ENCODE measurements at regions not wholly inside any gene's neighbourhood (a gene's known extent, or its start where the extent isn't known, plus 50 kb on each side); places are given as distances from the start of the nearest gene placed in this dataset.
"Not testable (repeated sequence)": the region's sequence is repeated elsewhere in the genome, so short reads cannot be mapped to it uniquely, and the experiment has no call there.

DNA sequence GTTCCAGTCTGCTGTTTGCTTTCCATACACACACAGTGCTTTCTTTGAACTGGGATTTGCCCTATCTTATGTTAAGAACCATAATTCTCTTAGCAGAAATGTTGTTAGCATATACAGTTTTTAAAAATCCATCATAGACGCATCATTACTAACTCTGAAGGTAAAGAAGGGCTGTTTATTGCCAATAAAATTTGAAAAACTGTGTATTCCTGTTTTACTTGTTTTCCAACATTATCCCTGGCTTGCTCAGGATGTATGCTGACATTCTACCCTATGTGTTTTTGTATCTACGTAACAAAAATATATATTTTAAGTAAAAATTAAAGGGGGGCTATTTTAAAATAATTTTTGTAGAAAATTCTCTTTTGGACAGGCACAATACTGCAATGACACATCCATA, 857.2 kb downstream of the BRINP3 start:
- Histone ChIP-seq H3K27ac (replicated peaks) (no peak overlapping the region), H3K4me3 (no peak overlapping the region), H3K9me3 (replicated peaks) (peaks cover 6% of the 10 kb centered on the region), H3K36me3 (no peaks in the 10 kb centered on the region), H3K27me3 (ENCODE audit: low read depth) (no peaks in the 10 kb centered on the region), H3K4me1 (no peaks in the 10 kb centered on the region)
- intact Hi-C loops (cut with micrococcal nuclease), result no loop called here
- no peak for TF ChIP-seq CTCF (IDR thresholded peaks at IDR 0.05; ENCODE audit: borderline replicate concordance)
- DNase-seq, result no peak

DNA sequence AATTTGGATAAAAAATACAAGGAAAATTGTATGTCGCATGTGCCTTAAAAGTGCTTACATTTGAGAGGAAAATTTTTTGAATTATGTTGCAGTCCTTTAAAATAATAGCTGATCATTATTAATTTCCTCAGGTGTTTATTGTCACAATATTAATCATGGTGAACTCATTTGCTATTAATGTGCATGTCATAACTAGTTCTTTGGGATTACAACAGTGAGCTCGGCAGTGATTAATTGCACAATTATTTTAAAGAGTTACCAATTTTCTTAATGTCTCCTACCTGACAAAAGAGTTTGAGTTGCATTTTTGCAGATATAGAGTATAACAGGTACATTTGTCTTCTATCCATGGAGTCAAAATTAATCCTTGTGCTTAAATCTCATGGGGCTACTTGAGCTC, 854.3 kb downstream of the BRINP3 start:
- Histone ChIP-seq H3K36me3 (no peaks in the 10 kb centered on the region), H3K27me3 (ENCODE audit: low read depth) (no peaks in the 10 kb centered on the region), H3K9me3 (replicated peaks) (peaks cover 2% of the 10 kb centered on the region), H3K4me3 (no peak overlapping the region), H3K4me1 (no peaks in the 10 kb centered on the region), H3K27ac (replicated peaks) (no peak overlapping the region)
- TF ChIP-seq CTCF (IDR thresholded peaks at IDR 0.05; ENCODE audit: borderline replicate concordance), result no peak
- intact Hi-C loops (cut with micrococcal nuclease), result no loop called here
- no peak for DNase-seq

DNA sequence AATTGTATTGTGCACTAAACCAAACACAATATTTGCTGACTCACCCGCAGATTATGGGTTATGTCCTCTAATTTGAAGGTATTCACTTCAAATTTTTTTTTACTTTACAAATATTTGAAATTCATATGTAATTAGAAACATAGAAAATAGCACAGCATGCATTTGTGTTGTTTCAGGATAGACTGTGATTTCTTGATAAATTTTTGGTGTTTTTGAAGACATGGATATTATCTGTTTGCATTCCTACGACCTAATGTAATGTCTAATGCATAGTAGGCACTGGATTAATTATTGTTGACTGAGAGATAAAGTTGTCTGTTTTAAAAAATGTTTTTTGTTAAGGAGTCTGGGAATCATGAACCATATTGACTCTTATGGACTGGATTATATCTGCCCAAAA, 850.2 kb downstream of the BRINP3 start:
- DNase-seq, result no peak
- Histone ChIP-seq H3K27me3 (ENCODE audit: low read depth) (no peaks in the 10 kb centered on the region), H3K4me1 (no peaks in the 10 kb centered on the region), H3K27ac (replicated peaks) (no peak overlapping the region), H3K36me3 (no peaks in the 10 kb centered on the region), H3K9me3 (replicated peaks) (no peaks in the 10 kb centered on the region), H3K4me3 (no peak overlapping the region)
- TF ChIP-seq CTCF (IDR thresholded peaks at IDR 0.05; ENCODE audit: borderline replicate concordance), result no peak
- intact Hi-C loops (cut with micrococcal nuclease), result no loop called here

GRCh38 chr1:189628857-189629256, 848.8 kb downstream of the BRINP3 start:
- intact Hi-C loops (cut with micrococcal nuclease), result no loop called here
- TF ChIP-seq CTCF (IDR thresholded peaks at IDR 0.05; ENCODE audit: borderline replicate concordance), result no peak
- no peak for DNase-seq
- Histone ChIP-seq H3K4me3 (no peak overlapping the region), H3K9me3 (replicated peaks) (no peaks in the 10 kb centered on the region), H3K27me3 (ENCODE audit: low read depth) (no peaks in the 10 kb centered on the region), H3K27ac (replicated peaks) (no peak overlapping the region), H3K36me3 (no peaks in the 10 kb centered on the region), H3K4me1 (no peaks in the 10 kb centered on the region)

DNA sequence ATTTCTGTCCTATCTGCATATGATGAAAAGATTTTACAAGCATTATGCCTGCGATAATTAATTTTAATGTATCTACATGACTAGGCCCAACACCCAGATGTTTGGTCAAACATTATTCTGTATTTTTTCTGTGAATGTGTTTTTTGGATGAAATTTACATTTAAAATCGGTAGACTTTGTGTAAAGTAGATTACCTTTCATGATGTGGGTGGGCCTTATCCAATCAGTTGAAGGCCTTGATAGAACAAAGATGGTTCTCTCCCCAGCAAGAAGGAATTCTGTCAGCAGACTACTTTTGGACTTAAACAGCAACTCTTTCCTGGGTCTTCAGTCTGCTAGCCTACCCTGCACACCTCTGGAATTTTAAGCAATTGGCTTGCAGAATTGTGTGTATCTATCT, 844.0 kb downstream of the BRINP3 start:
- H3K9me3 ChIP-seq (replicated peaks), result peaks cover 3% of the 10 kb centered on the region
- no peak for DNase-seq
- no peak for TF ChIP-seq CTCF (IDR thresholded peaks at IDR 0.05; ENCODE audit: borderline replicate concordance)
- intact Hi-C loops (cut with micrococcal nuclease), result no loop called here
- H3K4me1 ChIP-seq, result no peaks in the 10 kb centered on the region
- H3K27ac ChIP-seq (replicated peaks), result no peak overlapping the region
- H3K4me3 ChIP-seq, result no peak overlapping the region
- H3K36me3 ChIP-seq, result no peaks in the 10 kb centered on the region
- H3K27me3 ChIP-seq (ENCODE audit: low read depth), result no peaks in the 10 kb centered on the region

- H3K9me3 ChIP-seq (replicated peaks), result peaks cover 3% of the 10 kb centered on the region
- intact Hi-C loops (cut with micrococcal nuclease), result no loop called here
- H3K27ac ChIP-seq (replicated peaks), result no peak overlapping the region
- no peaks in the 10 kb centered on the region for H3K27me3 ChIP-seq (ENCODE audit: low read depth)
- H3K36me3 ChIP-seq, result no peaks in the 10 kb centered on the region
- DNase-seq, result no peak
- TF ChIP-seq CTCF (IDR thresholded peaks at IDR 0.05; ENCODE audit: borderline replicate concordance), result no peak
- H3K4me3 ChIP-seq, result no peak overlapping the region
- no peaks in the 10 kb centered on the region for H3K4me1 ChIP-seq
Observed at GRCh38 chr1:189637041-189637440, 840.6 kb downstream of the BRINP3 start.

- intact Hi-C loops (cut with micrococcal nuclease); DNase-seq; H3K27me3 ChIP-seq (ENCODE audit: low read depth); H3K27ac ChIP-seq (replicated peaks); H3K9me3 ChIP-seq (replicated peaks); H3K4me1 ChIP-seq; H3K4me3 ChIP-seq; H3K36me3 ChIP-seq: not testable (repeated sequence)
Observed at GRCh38 chr1:189644156-189644555, 833.5 kb downstream of the BRINP3 start.
